Pancreas (tissue), 10 donors: ENCODE measurements at regions not wholly inside any gene's neighbourhood (a gene's known extent, or its start where the extent isn't known, plus 50 kb on each side); places are given as distances from the start of the nearest gene placed in this dataset.
A peak's percentile ranks its signal among the peaks of the same experiment; 100 is the strongest.

Experiments used
- ATAC-seq, 4 donors: fragments of 200-7000 bp; cut with Tn5 transposase; one replicate each; pipeline versions ENCODE4 v1.8.0 to v1.9.1; 2020; ENCODE audit warnings: mild to moderate bottlenecking in 4 of 4, moderate library complexity in 4 of 4
- DNase-seq, 6 donors: peaks; one replicate each; pipeline ENCODE4 v3.0.0-alpha.2; 2020
- FAIRE-seq: peaks from 2 replicates; lab custom pipeline; 2012; peaks lifted over from hg19 to GRCh38; lab: Jason Lieb, UNC
- H3K27ac ChIP-seq, 4 donors: fragments of 200-600 bp; sonication (generic); 1 replicate in 3 of 4; 2 replicates in 1 of 4; pipeline versions ENCODE4 v1.5.0 to v1.8.0; 2020
- H3K27me3 ChIP-seq, 4 donors: fragments of 200-600 bp; one replicate each; pipeline ENCODE4 v1.8.0; 2021
- H3K36me3 ChIP-seq, 3 donors: fragments of 200-600 bp; sonication (generic) in 1 of 3; one replicate each; pipeline versions ENCODE4 v1.5.0 to v1.8.0; 2020 to 2021
- H3K4me1 ChIP-seq, 3 donors: fragments of 200-600 bp; one replicate each; pipeline ENCODE4 v1.8.0; 2021
- H3K4me3 ChIP-seq, 4 donors: fragments of 200-600 bp; sonication (generic) in 2 of 4; one replicate each; pipeline versions ENCODE4 v1.5.0 to v1.8.0; 2020 to 2021
- H3K9me3 ChIP-seq, 4 donors: fragments of 200-600 bp; one replicate each; pipeline ENCODE4 v1.8.0; 2021
- CTCF ChIP-seq, 4 donors: fragments of 200-600 bp; sonication (generic) in 3 of 4; IDR thresholded peaks; one replicate each; pipeline versions ENCODE4 v1.5.0 to v1.8.0; 2021; ENCODE audit warnings: antibody characterized with exemption in 4 of 4
- WGBS, 2 donors: extraction: QIAGEN DNeasy Blood & Tissue Kit; methylation state at CpG; one replicate each; pipeline ENCODE4 v1.1.7; 2013; 5-methylcytosine and 5-hydroxymethylcytosine counted together
- intact Hi-C, 3 donors: fragments of 100-400 bp; cut with DNase I; formaldehyde crosslinking; loops; one replicate each; pipeline versions ENCODE4 v1.11.1 to v1.14.2; 2022
- donor health status: healthy with polysubstance abuse.
- donor health status: DM: no; HTN: no; CAD: no; lungs with moderate emphysema.
- donor health status: DM: no; HTN: no; CAD: no.
- donor health status: control.
- donor health status: control.
- donor health status: Bipolar disorder and iron deficiency.
- donor health status: DM: yes; HTN: yes; CAD: no.
- donor health status: DM: no; HTN: no; CAD: no.
- donor health status: DM: no; HTN: no; CAD: no.
- donor health status: DM: yes; HTN: yes; CAD: no.

- Histone ChIP-seq H3K4me1 (peaks cover 9 to 33% (median 27%) of the 10 kb centered on the region in 3 donors), H3K27me3 (no peaks in the 10 kb centered on the region), H3K27ac (peak overlapping the region in 1 of 4 donors; percentile 7), H3K4me3 (no peak overlapping the region), H3K9me3 (no peaks in the 10 kb centered on the region), H3K36me3 (no peaks in the 10 kb centered on the region)
- intact Hi-C loops: no loop called here
- no peak for DNase-seq
- no peak for FAIRE-seq
- WGBS, 2 donors: 96 to 98% methylated on average over 4 of the region's 4 CpGs
- no peak for TF ChIP-seq CTCF (IDR thresholded peaks at IDR 0.05)
- no peak for ATAC-seq
Observed at GRCh38 chr4:185862340-185862739, 50.3 kb upstream of the SORBS2 start.

- no peaks in the 10 kb centered on the region for H3K36me3 ChIP-seq
- peaks cover 9 to 32% (median 32%) of the 10 kb centered on the region in 3 donors for H3K4me1 ChIP-seq
- no peaks in the 10 kb centered on the region for H3K9me3 ChIP-seq
- no peaks in the 10 kb centered on the region for H3K27me3 ChIP-seq
- TF ChIP-seq CTCF (IDR thresholded peaks at IDR 0.05): no peak
- 19 to 20% methylated on average over 1 of the region's 1 CpG for WGBS, 2 donors
- peak overlapping the region in 2 of 4 donors; percentile 88 to 94 for H3K27ac ChIP-seq
- DNase-seq: no peak
- intact Hi-C loops: no loop called here
- FAIRE-seq: no peak
- peak in 1 of 4 donors; percentile 14 for ATAC-seq
- no peak overlapping the region for H3K4me3 ChIP-seq
Observed at GRCh38 chr4:185863946-185864345, 52.0 kb upstream of the SORBS2 start.

- FAIRE-seq (no peak), DNase-seq (peak in 4 of 6 donors; percentile 34 to 73 (median 64)), ATAC-seq (peak; percentile 82 to 90 (median 85))
- Histone ChIP-seq H3K9me3 (no peaks in the 10 kb centered on the region), H3K27ac (peak overlapping the region; percentile 48 to 94 (median 72)), H3K36me3 (no peaks in the 10 kb centered on the region), H3K27me3 (no peaks in the 10 kb centered on the region), H3K4me1 (peaks cover 9 to 33% (median 26%) of the 10 kb centered on the region in 3 donors), H3K4me3 (no peak overlapping the region)
- no peak for TF ChIP-seq CTCF (IDR thresholded peaks at IDR 0.05)
- intact Hi-C loops: no loop called here
- WGBS, 2 donors: 12 to 19% methylated on average over 4 of the region's 4 CpGs
Observed at GRCh38 chr4:185865901-185866328, 53.9 kb upstream of the SORBS2 start.

- no peak overlapping the region for H3K4me3 ChIP-seq
- no peaks in the 10 kb centered on the region for H3K27me3 ChIP-seq
- DNase-seq (no peak), FAIRE-seq (no peak), ATAC-seq (no peak)
- no peaks in the 10 kb centered on the region for H3K36me3 ChIP-seq
- H3K27ac ChIP-seq: peak overlapping the region in 2 of 4 donors; percentile 48 to 94
- H3K9me3 ChIP-seq: no peaks in the 10 kb centered on the region
- whole genome bisulfite sequencing, 2 donors: 87 to 94% methylated on average over 3 of the region's 3 CpGs
- H3K4me1 ChIP-seq: peaks cover 9 to 33% (median 26%) of the 10 kb centered on the region in 3 donors
- no peak for TF ChIP-seq CTCF (IDR thresholded peaks at IDR 0.05)
- intact Hi-C loops: no loop called here
Observed at GRCh38 chr4:185867770-185868169, 55.8 kb upstream of the SORBS2 start.

- Histone ChIP-seq H3K4me1 (peaks cover 9 to 29% (median 26%) of the 10 kb centered on the region in 3 donors), H3K36me3 (no peaks in the 10 kb centered on the region), H3K9me3 (no peaks in the 10 kb centered on the region), H3K27me3 (no peaks in the 10 kb centered on the region), H3K4me3 (no peak overlapping the region), H3K27ac (peak overlapping the region in 2 of 4 donors; percentile 48 to 77)
- no peak for FAIRE-seq
- TF ChIP-seq CTCF (IDR thresholded peaks at IDR 0.05): no peak
- peak; percentile 18 to 63 (median 39) for ATAC-seq
- intact Hi-C loops: no loop called here
- DNase-seq: no peak
- 65 to 75% methylated on average over 3 of the region's 3 CpGs for WGBS, 2 donors
Observed at GRCh38 chr4:185868983-185869382, 57.0 kb upstream of the SORBS2 start.
